Endothelial cell of umbilical vein (primary cell): ENCODE measurements at regions not wholly inside any gene's neighbourhood (a gene's known extent, or its start where the extent isn't known, plus 50 kb on each side); places are given as distances from the start of the nearest gene placed in this dataset.

ENCODE experiments used
- BruUV-seq: library from RNA; stranded (reverse); fragments of 400-500 nt; replicated peaks from 2 replicates; lab custom pipeline; 2021; lab: Mats Ljungman, UMichigan
- CTCF ChIA-PET: fragments of 300-600, 350-600 bp; sonication (Branson Sonifier 250); formaldehyde crosslinking; loops from one replicate; lab custom pipeline; 2021; ENCODE audit warnings: antibody characterized with exemption, inconsistent platforms; lab: Charles Lee
- POLR2A ChIA-PET: fragments of 300-600, 350-600 bp; sonication (Branson Sonifier 250); formaldehyde crosslinking; loops from one replicate; lab custom pipeline; 2021; ENCODE audit warnings: antibody characterized with exemption, inconsistent platforms; lab: Charles Lee
- DNase-seq: peaks from one replicate; pipeline ENCODE4 v3.0.0-alpha.2; 2011; ENCODE audit warnings: low read depth, low spot score
- FAIRE-seq: peaks from 2 replicates; lab custom pipeline; 2011; peaks lifted over from hg19 to GRCh38; lab: Jason Lieb, UNC
- H2AFZ ChIP-seq: 2 replicates; pipeline ENCODE4 v1.6.0; 2012; ENCODE audit warnings: low read depth, low read length, control low read depth, inconsistent platforms
- H3K27ac ChIP-seq: 2 replicates; pipeline ENCODE4 v1.5.1; 2011; ENCODE audit warnings: low read depth, mild to moderate bottlenecking, control low read depth, low read length, moderate library complexity; ENCODE audit not compliant: insufficient read depth
- H3K27me3 ChIP-seq, 2 experiments: 2 replicates each; pipeline versions ENCODE4 v1.6.0 to v1.6.1; 2011; ENCODE audit warnings: low read length in 2 of 2, mixed read lengths in 1 of 2; ENCODE audit not compliant: control insufficient read depth in 2 of 2, insufficient read depth in 2 of 2
- H3K36me3 ChIP-seq, 2 experiments: 2 replicates in 1 of 2; 3 replicates in 1 of 2; pipeline ENCODE4 v1.5.1; 2011; ENCODE audit warnings: low read length in 2 of 2, mild to moderate bottlenecking in 1 of 2, moderate library complexity in 1 of 2; ENCODE audit not compliant: control insufficient read depth in 2 of 2, insufficient read depth in 2 of 2; ENCODE audit errors: extremely low read depth in 1 of 2
- H3K4me1 ChIP-seq: 3 replicates; pipeline ENCODE4 v1.5.1; 2011; ENCODE audit warnings: mild to moderate bottlenecking, low read length; ENCODE audit not compliant: control insufficient read depth, insufficient read depth; ENCODE audit errors: extremely low read depth
- H3K4me2 ChIP-seq: 2 replicates; pipeline ENCODE4 v1.6.1; 2011; ENCODE audit warnings: low read length, control low read depth, mixed read lengths; ENCODE audit not compliant: insufficient read depth
- H3K4me3 ChIP-seq, 3 experiments: fragments of 200-600 bp in 1 of 3; sonication (generic), shearing (Covaris generic) in 1 of 3; replicated peaks in 1 of 3; 2 replicates each; pipeline ENCODE4 v1.5.1; 2011 to 2016; ENCODE audit warnings: control low read depth in 3 of 3, low read length in 3 of 3, mild to moderate bottlenecking in 2 of 3, inconsistent platforms in 1 of 3, low read depth in 1 of 3, moderate library complexity in 1 of 3; ENCODE audit not compliant: insufficient read depth in 1 of 3
- H3K79me2 ChIP-seq: 2 replicates; pipeline ENCODE4 v1.6.0; 2012; ENCODE audit warnings: low read length, inconsistent platforms; ENCODE audit not compliant: control insufficient read depth, insufficient read depth
- H3K9ac ChIP-seq: replicated peaks from 2 replicates; pipeline ENCODE3; 2011; ENCODE audit warnings: low read length, control low read depth; ENCODE audit not compliant: insufficient read depth; ENCODE audit errors: extremely low read depth
- H3K9me1 ChIP-seq: replicated peaks from 3 replicates; pipeline ENCODE4 v1.6.0; 2011; ENCODE audit warnings: mild to moderate bottlenecking, low read length; ENCODE audit not compliant: control insufficient read depth, insufficient read depth; ENCODE audit errors: extremely low read depth
- H3K9me3 ChIP-seq: replicated peaks from 2 replicates; pipeline ENCODE4 v1.5.1; 2012; ENCODE audit warnings: low read length, inconsistent platforms; ENCODE audit not compliant: control insufficient read depth, insufficient read depth
- H4K20me1 ChIP-seq: replicated peaks from 2 replicates; pipeline ENCODE3; 2011; ENCODE audit warnings: mild to moderate bottlenecking, low read length; ENCODE audit not compliant: control insufficient read depth, insufficient read depth; ENCODE audit errors: extremely low read depth
- EZH2 ChIP-seq: IDR thresholded peaks from 2 replicates; pipeline ENCODE4 v1.6.1; 2012; ENCODE audit warnings: borderline replicate concordance, low read depth, mild to moderate bottlenecking, moderate library complexity, low read length, inconsistent platforms; ENCODE audit not compliant: severe bottlenecking
- FOS ChIP-seq: IDR thresholded peaks from 2 replicates; pipeline ENCODE4 v1.6.1; 2011; ENCODE audit warnings: mild to moderate bottlenecking, low read length, moderate library complexity, borderline replicate concordance; ENCODE audit not compliant: insufficient read depth
- GATA2 ChIP-seq: IDR thresholded peaks from 2 replicates; pipeline ENCODE4 v1.7.0; 2011; ENCODE audit warnings: low read depth, mild to moderate bottlenecking, moderate library complexity, mixed read lengths, low read length; ENCODE audit not compliant: insufficient read length, insufficient read depth
- JUN ChIP-seq: IDR thresholded peaks from 2 replicates; pipeline ENCODE4 v1.6.1; 2011; ENCODE audit warnings: borderline replicate concordance, low read depth; ENCODE audit not compliant: insufficient read length, insufficient read depth
- MAX ChIP-seq: IDR thresholded peaks from 2 replicates; pipeline ENCODE4 v1.6.1; 2011; ENCODE audit not compliant: insufficient read depth, insufficient read length
- MYC ChIP-seq: IDR thresholded peaks from one replicate; pipeline ENCODE4 v1.6.1; 2011; ENCODE audit warnings: mild to moderate bottlenecking, low read depth, low read length
- POLR2A ChIP-seq: IDR thresholded peaks from 2 replicates; pipeline ENCODE4 v1.6.1; 2012; ENCODE audit warnings: low read depth, mild to moderate bottlenecking, control low read depth, low read length
- POLR2AphosphoS5 ChIP-seq: IDR thresholded peaks from 2 replicates; pipeline ENCODE4 v1.6.1; 2012; ENCODE audit warnings: low read depth, mild to moderate bottlenecking, control low read depth, low read length, moderate library complexity; ENCODE audit not compliant: insufficient read depth
- dilution Hi-C: fragments of 300-500 bp; cut with MboI; formaldehyde crosslinking; loops from one replicate; pipeline ENCODE4 v1.15.0; 2019; ENCODE audit warnings: low sequenced_read_pairs; ENCODE audit not compliant: extremely low pct_ligation_motif_present
- intact Hi-C: fragments of 100-400 bp; cut with micrococcal nuclease; formaldehyde crosslinking; loops from one replicate; pipeline ENCODE4 v1.10.0; 2022
- TF ChIP-seq, protein P1 (sequence below), 2 donors: IDR thresholded peaks; 1 replicate in 1 of 2; 2 replicates in 1 of 2; pipeline ENCODE4 v1.5.1; 2011; ENCODE audit warnings: low read length in 2 of 2, mild to moderate bottlenecking in 2 of 2, moderate library complexity in 2 of 2, control low read depth in 1 of 2, inconsistent platforms in 1 of 2, low read depth in 1 of 2; ENCODE audit not compliant: insufficient read depth in 1 of 2; ENCODE audit errors: extremely low read depth in 1 of 2

DNA sequence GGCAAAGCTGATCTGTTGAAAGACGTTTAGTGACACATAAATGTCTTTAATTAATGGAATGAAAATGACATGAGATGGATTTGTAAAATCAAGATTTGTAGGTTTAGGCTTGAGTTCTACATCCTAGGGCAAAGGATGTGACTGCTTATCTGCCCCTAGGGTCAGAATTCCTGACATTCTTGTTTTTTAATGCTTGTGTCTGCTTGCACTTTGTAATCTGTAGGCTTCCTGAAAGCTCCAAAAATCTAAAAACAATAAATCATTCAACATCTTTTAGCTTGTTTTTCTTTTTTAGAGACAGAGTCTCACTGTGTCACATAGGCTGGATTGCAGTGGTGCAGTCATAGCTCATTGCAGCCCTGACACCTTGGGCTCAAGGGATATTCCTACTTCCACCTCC, 107.9 kb upstream of the MLIP start:
- Histone ChIP-seq H4K20me1 (no peaks in the 10 kb centered on the region), H3K4me3 (no peak overlapping the region), H3K36me3 (no peaks in the 10 kb centered on the region), H3K4me1 (peaks cover 8% of the 10 kb centered on the region), H3K4me2 (no peak overlapping the region), H3K27ac (no peak overlapping the region), H3K9me1 (no peaks in the 10 kb centered on the region), H2AFZ (no peak overlapping the region), H3K27me3 (no peaks in the 10 kb centered on the region), H3K9ac (no peak overlapping the region), H3K9me3 (no peaks in the 10 kb centered on the region), H3K79me2 (no peaks in the 10 kb centered on the region)
- FAIRE-seq (no peak), DNase-seq (no peak)
- intact Hi-C loops: no loop called here
- ChIA-PET CTCF (interaction anchor here (1.0 to 1.1 kb wide), 2 partner anchors 13 to 241 kb away, joined by 3 read pairs; no protein-coding TSS in a partner anchor), POLR2A (no interaction called here)
- dilution Hi-C loops: no loop called here
- BruUV-seq: no TSS peak
- TF ChIP-seq POLR2AphosphoS5 (no peak), JUN (no peak), MYC (no peak), EZH2 (no peak), MAX (no peak), FOS (no peak), GATA2 (no peak), POLR2A (no peak)
- TF ChIP-seq, protein P1, sequence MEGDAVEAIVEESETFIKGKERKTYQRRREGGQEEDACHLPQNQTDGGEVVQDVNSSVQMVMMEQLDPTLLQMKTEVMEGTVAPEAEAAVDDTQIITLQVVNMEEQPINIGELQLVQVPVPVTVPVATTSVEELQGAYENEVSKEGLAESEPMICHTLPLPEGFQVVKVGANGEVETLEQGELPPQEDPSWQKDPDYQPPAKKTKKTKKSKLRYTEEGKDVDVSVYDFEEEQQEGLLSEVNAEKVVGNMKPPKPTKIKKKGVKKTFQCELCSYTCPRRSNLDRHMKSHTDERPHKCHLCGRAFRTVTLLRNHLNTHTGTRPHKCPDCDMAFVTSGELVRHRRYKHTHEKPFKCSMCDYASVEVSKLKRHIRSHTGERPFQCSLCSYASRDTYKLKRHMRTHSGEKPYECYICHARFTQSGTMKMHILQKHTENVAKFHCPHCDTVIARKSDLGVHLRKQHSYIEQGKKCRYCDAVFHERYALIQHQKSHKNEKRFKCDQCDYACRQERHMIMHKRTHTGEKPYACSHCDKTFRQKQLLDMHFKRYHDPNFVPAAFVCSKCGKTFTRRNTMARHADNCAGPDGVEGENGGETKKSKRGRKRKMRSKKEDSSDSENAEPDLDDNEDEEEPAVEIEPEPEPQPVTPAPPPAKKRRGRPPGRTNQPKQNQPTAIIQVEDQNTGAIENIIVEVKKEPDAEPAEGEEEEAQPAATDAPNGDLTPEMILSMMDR (IDR thresholded peaks at IDR 0.05; ENCODE audit: extremely low read depth in 1 of 2, insufficient read depth in 1 of 2, low read depth in 1 of 2, low read length in 2 of 2): no peak
